ENCODE measurements at regions not wholly inside any gene's neighbourhood (a gene's known extent, or its start where the extent isn't known, plus 50 kb on each side); places are given as distances from the start of the nearest gene placed in this dataset.

- no peak for TF ChIP-seq CTCF (IDR thresholded peaks at IDR 0.05)
- no peak overlapping the region for H3K4me3 ChIP-seq
- H3K27ac ChIP-seq, result no peak overlapping the region
- DNase-seq (ENCODE audit: low spot score), result no peak
These were observed 741.3 kb upstream of the FZD8 start for GRCh38 chr10:36383349-36383748.

GRCh38 chr10:36381748-36382147 lies 739.7 kb upstream of the FZD8 start:
- H3K27ac ChIP-seq, result no peak overlapping the region
- no peak for DNase-seq (ENCODE audit: low spot score)
- H3K4me3 ChIP-seq, result no peak overlapping the region

GRCh38 chr10:36380538-36380937 lies 738.4 kb upstream of the FZD8 start:
- Histone ChIP-seq H3K27ac (no peak overlapping the region), H3K4me3 (no peak overlapping the region)
- no peak for TF ChIP-seq CTCF (IDR thresholded peaks at IDR 0.05)
- DNase-seq (ENCODE audit: low spot score), result no peak

More at GRCh38 chr10:36381748-36382147, 739.7 kb upstream of the FZD8 start:
- no peak for TF ChIP-seq CTCF (IDR thresholded peaks at IDR 0.05)

GRCh38 chr10:36375107-36375506 lies 733.0 kb upstream of the FZD8 start:
- H3K4me3 ChIP-seq, result no peak overlapping the region
- H3K27ac ChIP-seq, result no peak overlapping the region
- no peak for DNase-seq (ENCODE audit: low spot score)
- no peak for TF ChIP-seq CTCF (IDR thresholded peaks at IDR 0.05)

- H3K27ac ChIP-seq, result no peak overlapping the region
- TF ChIP-seq CTCF (IDR thresholded peaks at IDR 0.05), result no peak
- DNase-seq (ENCODE audit: low spot score), result no peak
- no peak overlapping the region for H3K4me3 ChIP-seq
These were observed 731.5 kb upstream of the FZD8 start for GRCh38 chr10:36373424-36374096.

- Histone ChIP-seq H3K27ac (no peak overlapping the region), H3K4me3 (no peak overlapping the region)
- no peak for TF ChIP-seq CTCF (IDR thresholded peaks at IDR 0.05)
- no peak for DNase-seq (ENCODE audit: low spot score)
These were observed 725.3 kb upstream of the FZD8 start for GRCh38 chr10:36367362-36367761.

GRCh38 chr10:36366843-36367242 lies 724.7 kb upstream of the FZD8 start:
- no peak for DNase-seq (ENCODE audit: low spot score)
- Histone ChIP-seq H3K4me3 (no peak overlapping the region), H3K27ac (no peak overlapping the region)
- TF ChIP-seq CTCF (IDR thresholded peaks at IDR 0.05), result no peak
